Putamen (tissue), 1 donor: ENCODE measurements at regions not wholly inside any gene's neighbourhood (a gene's known extent, or its start where the extent isn't known, plus 50 kb on each side); places are given as distances from the start of the nearest gene placed in this dataset.

Experiments used
- DNase-seq: peaks from one replicate; pipeline ENCODE4 v3.0.0-alpha.2; 2016; ENCODE audit warnings: low spot score

DNA sequence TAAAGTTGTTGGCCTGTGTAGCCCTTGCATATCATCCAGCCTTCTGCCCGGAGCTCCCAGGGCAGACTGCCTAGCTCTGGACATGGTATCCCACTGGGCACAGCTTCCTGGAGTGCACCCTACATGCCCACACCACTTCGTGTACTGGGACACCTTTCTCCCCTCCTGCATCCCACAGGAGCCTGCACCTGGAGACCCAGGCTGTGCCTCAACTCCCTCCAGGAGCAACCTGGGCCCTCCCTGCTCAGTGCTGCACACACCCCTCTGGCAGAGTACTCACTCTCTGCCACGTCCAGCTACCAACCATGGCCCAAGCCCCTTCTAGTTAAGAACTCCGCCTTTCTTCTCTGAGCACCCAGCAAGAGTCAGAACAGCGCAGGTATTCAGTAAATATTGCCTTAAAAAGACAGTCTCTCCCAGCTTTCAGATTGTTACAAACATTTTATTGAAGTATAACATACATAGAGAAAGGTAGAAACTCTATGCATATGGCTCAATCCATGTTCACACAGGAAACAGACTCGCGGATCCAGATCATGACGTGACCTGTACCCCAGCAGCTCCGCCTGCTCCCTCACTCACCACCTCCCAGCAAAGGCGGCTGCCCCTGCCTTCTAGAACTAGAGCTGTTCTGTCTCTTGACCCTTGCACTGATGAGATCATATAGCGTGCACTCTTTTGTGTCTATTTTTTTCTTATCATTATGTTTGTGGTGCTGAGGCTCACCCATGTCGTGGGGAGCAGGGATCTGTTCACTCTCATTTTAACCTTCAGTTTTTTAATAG is 98.4 kb upstream of the MYCN start:
- no peak for DNase-seq

DNA sequence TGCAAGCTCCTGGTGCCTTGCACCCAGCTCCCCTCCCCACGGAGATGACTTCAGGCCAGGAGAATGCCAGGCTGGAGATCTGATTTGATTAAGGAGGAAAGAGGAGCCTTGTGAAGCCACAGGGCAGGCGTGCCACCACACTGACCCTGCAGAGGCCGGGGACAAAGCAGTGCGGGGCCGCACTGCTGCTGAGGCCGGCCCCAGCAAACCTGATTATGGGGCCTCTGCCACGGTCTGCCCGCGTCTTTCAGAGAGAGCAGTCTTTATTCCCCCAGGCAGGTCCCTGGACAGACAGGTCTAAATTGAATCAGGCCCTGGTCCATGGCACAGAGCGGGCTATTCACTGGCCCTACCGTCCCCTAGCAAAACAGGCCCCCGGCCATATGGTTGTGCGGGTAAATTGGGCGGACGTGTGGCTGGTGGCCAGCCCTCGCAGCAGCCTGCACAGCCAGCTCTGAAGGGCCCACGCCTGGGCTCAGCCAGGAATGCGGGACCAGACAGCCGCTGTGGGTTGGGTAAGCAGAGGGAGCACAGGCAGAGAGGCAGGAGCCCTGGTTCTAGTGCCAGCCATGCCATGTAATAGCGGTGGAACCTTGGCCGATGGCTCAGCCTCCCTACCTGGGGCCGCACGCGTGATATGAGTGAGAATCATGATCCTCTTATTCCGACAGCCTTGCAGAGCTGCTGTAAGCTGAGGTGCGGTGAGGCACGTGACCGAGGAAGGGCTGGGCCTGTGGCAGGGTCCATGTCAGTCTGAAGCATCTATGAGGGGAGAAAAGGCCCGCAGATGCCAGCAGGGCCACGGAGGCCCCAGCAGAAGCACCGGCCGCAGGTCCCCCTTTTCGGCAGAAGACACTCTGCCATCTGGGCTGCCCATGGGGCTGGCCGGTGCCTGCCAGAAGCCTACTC is 97.3 kb upstream of the MYCN start:
- DNase-seq = no peak

DNA sequence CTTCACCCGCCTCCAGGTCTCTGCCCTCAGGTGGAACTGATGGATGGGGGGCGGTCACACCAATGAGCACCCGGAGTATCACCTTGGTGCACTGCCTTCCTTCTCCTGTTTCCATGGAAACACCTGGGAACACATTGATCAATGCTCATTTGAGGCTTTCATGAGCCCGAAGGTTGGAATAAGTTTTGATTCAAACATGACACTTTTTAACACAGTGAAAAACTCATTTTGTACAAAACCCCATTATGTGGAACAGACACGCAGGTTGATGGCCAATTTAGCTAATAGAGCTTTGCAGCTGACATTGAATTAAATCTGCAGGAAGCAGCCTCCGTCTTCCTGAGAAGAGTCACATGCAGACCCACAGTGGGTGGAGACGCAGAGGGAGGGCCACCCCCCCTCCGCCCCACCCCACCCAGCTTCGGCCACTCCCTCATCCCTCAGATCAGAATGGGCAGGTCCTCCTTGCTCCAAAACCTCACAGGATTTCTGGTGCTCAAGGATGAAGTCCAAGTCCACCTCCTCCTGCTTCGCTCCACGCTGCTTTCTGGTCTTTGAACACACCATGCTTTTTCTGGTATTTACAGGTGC is 96.0 kb upstream of the MYCN start:
- peak; percentile 56 for DNase-seq

DNA sequence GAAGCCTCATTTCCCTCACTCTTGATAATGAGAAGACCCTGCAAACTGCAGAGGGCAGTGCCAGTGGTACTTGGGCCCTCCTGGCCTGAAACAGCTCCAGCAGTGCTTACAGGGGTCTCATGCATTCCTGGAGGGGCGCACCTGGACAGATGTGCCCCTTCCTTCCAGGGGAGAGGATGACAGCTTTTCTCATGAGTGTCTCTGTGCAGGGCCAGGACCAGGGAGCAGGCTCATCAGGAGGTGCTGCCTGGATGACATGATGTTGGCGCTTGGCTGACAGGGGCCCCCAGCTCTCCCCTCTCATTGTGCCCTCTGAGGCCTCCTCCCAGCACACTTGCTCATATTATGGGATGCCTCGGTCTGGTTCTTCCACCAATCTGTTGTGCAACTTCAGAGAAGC is 95.1 kb upstream of the MYCN start:
- DNase-seq = no peak

DNA sequence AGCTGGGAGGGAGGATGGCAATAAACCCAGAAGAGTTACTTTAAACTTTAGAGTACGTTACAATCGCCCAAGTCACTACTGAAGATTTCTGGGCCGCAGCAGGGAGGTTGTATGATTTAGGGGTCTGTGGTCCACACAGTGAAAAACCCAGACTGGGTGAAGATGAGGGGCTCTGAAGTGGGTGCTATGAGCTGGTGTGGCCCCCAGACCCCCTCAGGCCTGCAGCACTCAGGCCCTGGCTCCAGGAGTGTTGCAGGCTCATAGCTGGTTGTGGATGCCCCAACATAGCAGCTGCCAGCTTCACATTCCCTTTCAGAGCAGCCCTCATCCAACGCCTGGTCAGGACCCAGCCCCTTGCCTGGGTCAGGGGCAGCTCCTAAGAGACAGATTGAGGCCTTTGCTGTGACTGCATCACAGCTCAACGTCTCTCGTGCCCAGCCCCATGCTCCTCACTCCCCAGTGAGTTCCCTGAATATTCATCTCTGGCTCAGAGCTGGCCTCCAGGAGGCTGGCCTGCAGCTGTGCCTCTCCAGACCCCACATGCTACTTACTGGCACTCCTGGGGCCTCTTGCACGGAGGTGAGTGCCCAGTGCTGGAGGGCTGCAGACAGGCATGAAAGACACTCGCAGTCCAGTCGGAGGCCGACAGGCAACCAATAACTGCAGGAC is 94.5 kb upstream of the MYCN start:
- DNase-seq = no peak

DNA sequence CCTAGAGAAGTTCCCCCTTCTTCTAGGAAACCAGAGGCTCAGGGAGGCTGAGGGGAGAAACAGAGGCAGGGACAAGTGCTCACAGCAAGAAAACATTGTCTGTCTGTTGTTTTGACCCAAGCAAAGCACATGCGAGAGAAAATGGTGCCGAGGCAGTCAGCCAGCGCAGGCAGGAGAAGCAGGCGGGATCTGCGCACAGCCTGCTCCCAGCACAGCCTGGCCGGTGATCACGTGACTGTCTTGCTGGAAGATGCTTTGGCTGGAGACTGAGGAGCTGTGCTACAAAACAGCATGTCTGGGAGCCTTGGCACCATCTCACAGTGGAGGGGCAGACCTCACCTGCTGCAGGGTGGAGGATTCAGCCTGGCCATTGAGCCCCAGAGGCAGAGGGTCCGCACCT is 93.7 kb upstream of the MYCN start:
- no peak for DNase-seq

DNA sequence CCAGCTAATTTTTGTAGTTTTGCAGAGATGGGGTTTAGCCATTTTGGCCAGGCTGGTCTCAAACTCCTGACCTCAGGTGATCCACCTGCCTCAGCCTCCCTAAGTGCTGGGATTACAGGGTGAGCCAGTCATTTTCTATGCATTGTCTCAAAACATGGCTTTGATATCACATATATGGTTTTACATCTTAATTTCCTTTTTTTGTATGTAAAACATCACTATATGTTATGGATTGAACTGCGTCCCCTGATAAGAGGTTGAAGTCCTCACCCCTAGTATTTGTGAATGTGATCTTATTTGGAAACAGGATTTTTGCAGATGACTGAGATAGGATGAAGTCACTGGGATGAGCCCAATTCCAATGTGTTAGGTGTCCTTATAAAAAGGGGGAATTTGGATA is 89.8 kb upstream of the MYCN start:
- no peak for DNase-seq

DNA sequence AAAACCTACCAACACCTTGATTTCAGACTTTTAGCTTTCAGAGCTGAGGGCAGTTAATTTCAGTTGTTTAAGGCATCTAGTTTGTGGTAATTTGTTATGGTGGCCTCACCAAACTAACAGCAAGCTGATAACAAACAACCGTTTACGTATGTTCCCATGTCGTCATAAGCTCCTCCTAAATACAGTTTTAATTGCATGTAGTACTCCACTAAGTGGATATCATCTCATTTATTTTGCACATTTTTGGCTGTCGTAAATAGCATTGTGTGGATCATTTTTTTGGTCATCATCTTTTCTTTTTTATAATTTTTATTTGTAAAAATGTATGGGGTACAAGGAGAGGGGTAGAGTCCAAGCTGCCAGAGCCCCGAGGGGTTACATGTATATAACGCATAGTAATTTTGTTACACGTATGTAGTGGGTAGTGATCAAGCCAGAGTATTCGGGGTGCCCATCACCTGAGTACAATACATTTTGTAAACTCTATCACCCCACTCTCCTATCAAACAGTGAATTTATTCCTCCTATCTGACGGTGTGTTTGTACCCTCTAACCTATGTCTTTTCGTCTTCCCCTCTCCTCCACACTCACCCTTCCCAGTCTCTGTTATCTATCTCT is 89.2 kb upstream of the MYCN start:
- DNase-seq = no peak

DNA sequence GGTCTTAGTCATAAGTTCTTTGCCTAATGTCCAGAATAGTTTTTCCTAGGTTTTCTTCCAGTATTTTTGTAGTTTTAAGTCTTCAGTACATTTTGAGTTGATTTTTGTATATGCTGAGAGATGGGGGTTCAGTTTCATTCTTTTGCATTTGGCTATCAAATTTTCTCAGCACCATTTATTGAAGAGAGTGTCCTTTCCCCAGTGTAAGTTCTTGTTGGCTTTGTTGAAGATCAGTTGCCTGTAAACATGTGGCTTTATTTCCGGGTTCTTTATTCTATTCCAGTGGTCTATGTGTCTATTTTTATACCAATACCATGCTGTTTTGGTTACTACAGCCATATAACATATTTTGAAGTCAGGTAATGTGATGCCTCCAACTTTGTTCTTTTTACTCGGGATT is 87.5 kb upstream of the MYCN start:
- DNase-seq = no peak

DNA sequence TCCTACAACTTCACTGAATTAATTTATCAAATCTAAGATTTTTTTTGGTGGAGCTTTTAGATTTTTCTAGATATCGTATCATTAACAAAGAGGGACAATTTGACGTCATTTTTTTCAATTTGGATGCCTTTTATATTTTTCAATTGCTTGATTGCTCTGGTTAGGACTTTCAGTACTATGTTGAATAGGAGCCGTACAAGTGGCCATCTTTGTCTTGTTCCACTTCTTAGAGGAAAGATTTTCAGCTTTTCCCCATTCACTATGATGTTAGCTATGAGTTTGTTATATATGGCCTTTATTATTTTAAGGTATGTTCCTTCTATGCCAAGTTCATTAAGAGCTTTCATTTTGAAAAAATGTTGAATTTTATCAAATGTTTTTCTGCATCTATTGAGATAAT is 86.4 kb upstream of the MYCN start:
- DNase-seq = no peak

DNA sequence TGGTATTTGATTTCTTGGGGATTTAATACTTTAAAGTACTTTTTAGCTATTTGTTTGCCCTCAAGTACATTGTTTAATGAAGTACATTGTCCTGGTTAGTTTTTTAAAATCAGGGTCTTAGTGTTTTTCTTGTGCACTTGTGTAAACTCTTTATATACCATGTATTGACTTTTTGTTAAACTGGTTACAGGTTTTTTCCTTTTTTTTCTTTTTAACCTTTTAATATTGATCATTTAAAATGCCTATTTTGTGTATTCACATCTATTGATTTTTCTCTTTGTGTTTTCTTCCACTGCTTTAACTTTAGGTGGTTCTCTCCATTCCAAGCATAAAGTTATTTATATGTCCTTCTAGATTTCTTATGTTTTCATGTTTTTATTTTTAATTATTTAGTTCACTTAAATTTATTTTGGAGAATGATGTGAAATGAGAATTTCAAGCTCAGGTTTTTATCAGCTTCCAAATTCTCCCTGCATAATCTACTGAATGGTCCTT is 84.5 kb upstream of the MYCN start:
- no peak for DNase-seq

DNA sequence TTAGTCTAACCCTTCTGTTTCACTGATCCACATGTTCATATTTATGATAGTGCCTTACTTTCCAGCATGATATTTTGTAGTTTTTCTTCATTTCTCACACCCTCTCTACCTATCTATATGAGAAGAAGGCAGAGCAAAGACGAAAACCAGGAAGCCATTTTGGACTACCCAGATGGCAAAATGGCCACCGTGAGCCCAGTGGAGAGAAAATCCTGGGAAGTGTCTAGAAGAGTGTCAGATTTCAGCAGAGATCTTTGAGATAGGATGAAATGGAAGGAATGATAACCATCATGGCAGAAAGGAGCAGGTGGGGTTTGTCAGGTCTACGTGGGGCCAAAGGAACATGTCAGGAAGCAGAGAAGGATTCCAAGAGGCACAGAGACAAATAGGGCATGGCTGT is 84.0 kb upstream of the MYCN start:
- DNase-seq = no peak

DNA sequence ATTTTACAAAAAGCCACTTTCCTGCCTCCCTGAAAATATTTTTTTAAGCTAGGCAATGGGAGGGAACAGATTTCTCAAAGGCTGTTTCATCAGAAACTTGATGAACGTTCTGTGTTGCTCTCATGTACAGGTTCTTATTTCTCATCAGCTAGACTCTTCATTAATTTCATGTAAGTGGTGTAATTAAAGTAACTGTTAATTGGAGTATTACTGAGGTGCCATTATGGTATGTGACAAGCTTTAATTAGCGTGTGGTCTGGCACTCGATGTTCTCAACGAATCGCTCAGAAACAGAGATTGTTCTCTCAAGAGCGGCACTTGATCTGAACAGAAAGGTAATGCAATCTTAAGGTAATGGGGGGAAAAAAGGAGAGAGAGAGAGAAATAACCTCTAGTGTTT is 81.9 kb upstream of the MYCN start:
- DNase-seq = no peak

DNA sequence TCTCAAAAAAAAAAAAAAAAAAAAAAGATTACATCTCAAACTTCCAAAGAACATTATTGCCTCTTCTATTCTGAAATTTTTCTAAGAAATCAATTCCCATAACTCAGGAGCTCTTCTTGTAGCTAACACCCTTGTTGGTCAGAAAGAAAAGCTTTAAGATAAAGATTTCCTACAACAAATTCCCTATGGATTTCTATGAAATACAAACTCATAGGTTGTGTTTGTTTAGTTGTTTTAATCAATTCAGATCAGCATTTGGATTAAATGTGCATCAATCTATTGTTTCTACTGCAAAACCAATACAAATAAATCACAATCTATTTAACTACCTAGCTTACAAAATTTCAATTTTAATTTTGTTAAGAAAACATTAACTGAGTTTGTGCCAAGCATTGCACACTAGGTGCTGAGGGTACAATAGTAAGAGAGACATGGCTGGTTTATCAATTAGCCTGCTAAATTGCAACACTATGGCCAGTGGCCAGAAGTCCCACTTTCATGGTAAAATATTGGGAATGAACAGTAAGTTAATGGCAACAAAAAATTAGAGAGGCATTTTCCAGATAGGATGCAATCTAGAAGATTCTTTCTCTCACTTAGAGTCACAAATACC is 80.2 kb upstream of the MYCN start:
- DNase-seq = no peak

DNA sequence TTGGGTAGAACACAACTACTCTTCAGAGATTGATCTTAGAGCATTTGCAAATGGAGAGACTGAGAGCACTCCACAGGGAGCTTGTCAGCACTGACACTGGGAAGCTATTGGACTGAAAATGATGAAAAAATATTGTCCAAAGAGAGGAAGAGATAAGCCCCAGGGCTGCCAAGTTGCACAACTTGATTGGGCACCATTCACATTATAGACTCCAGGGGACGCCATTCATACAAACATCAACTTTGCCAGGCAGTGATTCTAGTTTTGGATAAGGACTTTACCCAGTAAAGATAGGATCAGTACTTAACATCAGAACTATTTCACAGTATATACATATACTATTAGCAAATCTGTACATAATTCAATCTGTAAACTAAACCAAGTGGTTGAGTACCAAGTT is 79.6 kb upstream of the MYCN start:
- no peak for DNase-seq

DNA sequence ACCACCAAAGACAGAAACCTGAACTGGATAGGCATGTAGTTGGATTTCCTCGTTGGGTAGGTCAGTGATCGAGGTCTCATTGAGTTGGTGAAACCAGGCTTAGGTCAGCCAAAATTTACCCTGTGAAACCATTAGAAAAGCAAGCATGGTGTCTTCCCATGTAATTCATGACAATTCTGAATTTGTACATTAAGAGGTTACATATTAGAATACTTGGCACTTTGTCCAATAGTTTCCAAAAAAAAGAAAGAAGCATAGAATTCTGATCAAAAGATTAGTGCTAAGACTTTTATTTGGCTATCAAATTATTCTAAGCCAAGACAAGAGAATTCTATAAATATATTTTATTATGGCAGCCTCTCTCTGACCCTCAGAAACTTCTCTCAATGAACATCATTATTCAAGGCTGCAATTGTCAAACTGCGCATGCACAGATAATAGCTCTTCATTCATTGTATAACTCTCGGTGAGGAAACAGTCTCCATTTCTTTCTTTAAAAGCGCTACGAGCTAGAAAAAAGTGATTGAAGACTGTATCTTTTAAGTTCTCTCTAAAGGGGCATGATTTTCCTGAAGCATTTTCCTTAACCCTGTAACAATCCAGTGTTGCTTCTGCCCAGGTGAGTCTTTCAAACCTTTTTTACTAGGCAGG is 79.1 kb upstream of the MYCN start:
- DNase-seq = no peak

DNA sequence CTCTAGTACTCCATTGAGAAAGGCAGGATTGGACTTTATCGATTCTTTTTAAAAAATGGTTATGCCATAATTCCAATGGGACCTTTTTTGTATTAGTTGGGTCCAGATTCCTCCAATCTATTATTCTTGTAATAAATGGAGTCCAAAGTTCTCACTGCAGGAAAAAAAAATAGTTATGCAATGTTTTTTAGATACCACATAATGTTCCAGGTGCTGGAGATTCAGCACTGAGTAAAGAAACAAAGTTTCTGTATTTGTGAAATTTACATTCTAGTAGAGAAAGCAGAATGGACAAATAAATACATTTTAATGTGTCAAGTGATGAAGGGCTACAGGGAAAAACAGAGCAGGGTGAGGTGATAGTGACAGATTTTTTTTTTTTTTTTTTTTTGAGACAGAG is 78.5 kb upstream of the MYCN start:
- no peak for DNase-seq

DNA sequence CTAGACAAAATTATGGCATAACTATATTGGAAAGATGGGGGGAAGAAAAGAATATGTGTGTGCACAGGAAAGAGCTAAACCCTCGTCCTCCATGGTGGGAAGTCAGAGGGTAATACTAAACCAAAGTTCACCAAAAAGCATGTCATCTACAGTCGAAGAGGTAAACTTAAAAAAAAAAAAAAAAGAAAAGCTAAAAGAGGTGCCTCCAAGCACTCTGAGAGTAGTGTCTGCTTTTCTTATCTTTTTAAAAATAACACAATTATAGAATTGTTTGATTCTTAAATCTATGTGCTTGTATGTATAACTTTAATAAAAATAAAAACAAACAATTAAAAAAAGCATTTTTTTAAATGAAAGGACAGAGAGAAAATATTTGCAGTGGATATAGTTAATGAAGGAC is 77.3 kb upstream of the MYCN start:
- no peak for DNase-seq

DNA sequence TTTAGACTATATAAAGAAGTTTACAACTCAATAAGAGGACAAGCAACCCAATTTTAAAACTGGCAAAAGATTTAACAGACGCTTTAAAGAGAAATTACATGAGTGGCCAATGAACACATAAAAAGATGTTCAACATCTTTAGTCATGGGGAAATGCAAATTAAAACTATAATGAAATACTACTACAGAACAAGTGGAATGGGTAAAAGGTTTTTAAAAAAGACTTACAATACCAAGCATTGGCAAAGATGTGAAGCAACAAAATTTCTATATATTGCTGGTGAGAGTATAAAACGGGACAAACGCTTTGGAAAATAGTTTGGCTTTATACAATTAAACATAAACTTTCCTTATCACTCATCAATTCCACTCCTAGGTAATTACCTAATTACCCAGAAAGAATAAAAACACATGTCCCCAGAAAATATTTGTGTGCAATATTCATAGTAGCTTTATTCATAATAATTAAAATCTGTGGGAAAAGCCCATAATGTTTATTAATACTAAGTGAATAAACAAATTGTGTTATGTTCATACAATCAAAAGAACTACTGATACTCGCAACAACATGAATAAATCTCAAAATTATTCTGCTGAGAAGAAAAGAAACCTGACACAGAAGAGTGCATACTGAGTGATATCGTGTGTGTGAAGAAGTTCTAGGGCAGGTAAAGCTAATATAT is 76.7 kb upstream of the MYCN start:
- no peak for DNase-seq

DNA sequence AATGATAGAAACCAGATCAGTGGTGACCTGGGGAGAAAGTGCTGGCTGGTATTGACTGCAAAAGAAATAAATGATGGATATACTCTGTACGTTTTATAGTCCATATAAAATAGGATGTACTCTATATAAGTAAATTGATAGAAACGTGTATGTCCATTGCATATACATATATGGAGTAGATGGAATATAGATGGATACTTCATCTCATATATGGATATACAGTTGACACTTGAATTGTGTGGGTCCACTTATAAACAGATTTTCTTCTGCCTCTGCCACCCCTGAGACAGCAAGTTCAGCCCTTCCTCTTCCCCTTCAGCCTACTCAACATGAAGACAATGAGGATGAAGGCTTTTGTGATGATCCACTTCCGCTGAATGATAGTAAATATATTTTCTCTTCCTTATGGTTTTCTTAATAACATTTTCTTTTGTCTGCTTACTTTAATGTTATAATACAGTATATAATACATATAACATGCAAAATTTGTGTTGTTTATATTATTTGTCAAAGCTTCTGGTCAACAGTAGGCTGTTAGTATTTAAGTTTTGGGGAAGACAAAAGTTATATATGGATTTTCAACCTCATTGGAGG is 76.1 kb upstream of the MYCN start:
- no peak for DNase-seq
